Naive thymus-derived CD8-positive, alpha-beta T cell (primary cell): ENCODE measurements at regions not wholly inside any gene's neighbourhood (a gene's known extent, or its start where the extent isn't known, plus 50 kb on each side); places are given as distances from the start of the nearest gene placed in this dataset.

Source experiments
- ATAC-seq, 2 donors: fragments of 150-1000 bp; cut with Tn5 transposase in 1 of 2; sonication (Bioruptor Pico), chemical (Tn5 transposase) in 1 of 2; 1 replicate in 1 of 2; 2 replicates in 1 of 2; pipeline ENCODE4 v1.10.0; 2021; ENCODE audit warnings: mild to moderate bottlenecking in 2 of 2, moderate library complexity in 2 of 2
- POLR2A ChIA-PET: fragments of 350-600 bp; sonication (Branson Sonifier 250); formaldehyde crosslinking; loops from one replicate; lab custom pipeline; 2021; ENCODE audit warnings: antibody characterized with exemption; lab: Charles Lee
- DNase-seq, 10 donors: peaks; one replicate each; pipeline versions ENCODE4 v3.0.0 to v3.0.0-alpha.2; 2020 to 2022
- H3K27ac Mint-ChIP-seq, 10 donors: one replicate each; pipeline ENCODE4 v1.8.0; 2020 to 2022; ENCODE audit warnings: mild to moderate bottlenecking in 10 of 10, mixed read lengths in 10 of 10, moderate library complexity in 4 of 10, inconsistent platforms in 1 of 10
- H3K27me3 Mint-ChIP-seq, 5 donors: one replicate each; pipeline ENCODE4 v1.8.0; 2021 to 2022; ENCODE audit warnings: mixed read lengths in 5 of 5
- H3K36me3 Mint-ChIP-seq, 3 donors: one replicate each; pipeline ENCODE4 v1.8.0; 2020 to 2022; ENCODE audit warnings: mixed read lengths in 3 of 3, mild to moderate bottlenecking in 2 of 3, inconsistent platforms in 1 of 3
- H3K4me1 Mint-ChIP-seq, 4 donors: one replicate each; pipeline ENCODE4 v1.8.0; 2021 to 2022; ENCODE audit warnings: mixed read lengths in 4 of 4
- H3K4me3 Mint-ChIP-seq, 10 donors: one replicate each; pipeline ENCODE4 v1.8.0; 2020 to 2022; ENCODE audit warnings: mild to moderate bottlenecking in 10 of 10, mixed read lengths in 10 of 10, moderate library complexity in 6 of 10, inconsistent platforms in 1 of 10
- H3K9me3 Mint-ChIP-seq, 9 donors: one replicate each; pipeline ENCODE4 v1.8.0; 2020 to 2022; ENCODE audit warnings: mixed read lengths in 9 of 9, mild to moderate bottlenecking in 3 of 9, inconsistent platforms in 1 of 9, moderate library complexity in 1 of 9

DNA sequence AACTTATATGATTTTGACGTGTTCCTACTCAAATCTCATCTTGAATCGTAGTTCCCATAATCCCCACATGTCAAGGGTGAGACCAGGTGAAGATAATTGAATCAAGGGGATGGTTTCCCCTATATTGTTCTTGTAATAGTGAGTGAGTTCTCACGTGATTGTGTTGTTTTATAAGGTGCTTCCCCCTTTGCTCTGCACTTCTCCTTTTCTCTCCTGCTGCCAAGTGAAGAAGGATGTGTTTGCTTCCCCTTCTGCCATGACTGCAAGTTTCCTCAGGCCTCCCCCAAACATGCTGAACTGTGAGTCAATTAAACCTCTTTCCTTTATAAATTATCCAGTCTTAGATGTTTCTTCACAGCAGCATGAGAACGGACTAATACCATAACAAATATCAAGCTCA is 83.2 kb downstream of the MANEA start:
- H3K4me3 Mint-ChIP-seq = no peak overlapping the region
- DNase-seq (no peak), ATAC-seq (no peak)
- POLR2A ChIA-PET = no interaction called here
- peaks cover 2 to 9% (median 7%) of the 10 kb centered on the region in 5 donors for H3K27me3 Mint-ChIP-seq
- H3K9me3 Mint-ChIP-seq = peaks cover 0 to 8% (median 0%) of the 10 kb centered on the region in 9 donors
- no peak overlapping the region for H3K27ac Mint-ChIP-seq
- H3K4me1 Mint-ChIP-seq = no peaks in the 10 kb centered on the region
- no peaks in the 10 kb centered on the region for H3K36me3 Mint-ChIP-seq

DNA sequence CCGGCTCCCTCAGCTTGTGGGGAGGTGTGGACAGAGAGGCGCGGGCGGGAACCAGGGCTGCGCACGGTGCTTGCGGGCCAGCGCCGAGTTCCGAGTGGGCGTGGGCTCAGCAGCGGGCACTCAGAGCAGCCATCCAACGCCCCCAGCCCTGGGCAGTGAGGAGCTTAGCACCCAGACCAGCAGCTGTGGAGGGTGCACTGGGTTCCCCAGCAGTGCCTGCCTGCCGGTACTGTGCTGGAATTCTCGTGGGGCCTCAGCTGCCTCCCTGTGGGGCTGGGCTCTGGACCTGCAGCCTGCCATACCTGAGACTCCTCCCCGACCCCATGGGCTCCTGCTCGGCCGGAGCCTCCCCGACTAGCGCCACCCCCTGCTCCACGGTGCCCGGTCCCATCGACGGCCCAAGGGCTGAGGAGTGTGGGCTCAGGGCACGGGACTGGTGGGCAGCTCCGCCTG is 92.7 kb downstream of the MANEA start:
- Mint-ChIP-seq H3K36me3 (no peaks in the 10 kb centered on the region), H3K27me3 (peaks cover 0 to 6% (median under 1%) of the 10 kb centered on the region in 5 donors), H3K27ac (no peak overlapping the region), H3K4me3 (no peak overlapping the region), H3K4me1 (no peaks in the 10 kb centered on the region), H3K9me3 (peaks cover 0 to 6% (median 0%) of the 10 kb centered on the region in 9 donors)
- no peak for ATAC-seq
- POLR2A ChIA-PET = no interaction called here
- DNase-seq = no peak

DNA sequence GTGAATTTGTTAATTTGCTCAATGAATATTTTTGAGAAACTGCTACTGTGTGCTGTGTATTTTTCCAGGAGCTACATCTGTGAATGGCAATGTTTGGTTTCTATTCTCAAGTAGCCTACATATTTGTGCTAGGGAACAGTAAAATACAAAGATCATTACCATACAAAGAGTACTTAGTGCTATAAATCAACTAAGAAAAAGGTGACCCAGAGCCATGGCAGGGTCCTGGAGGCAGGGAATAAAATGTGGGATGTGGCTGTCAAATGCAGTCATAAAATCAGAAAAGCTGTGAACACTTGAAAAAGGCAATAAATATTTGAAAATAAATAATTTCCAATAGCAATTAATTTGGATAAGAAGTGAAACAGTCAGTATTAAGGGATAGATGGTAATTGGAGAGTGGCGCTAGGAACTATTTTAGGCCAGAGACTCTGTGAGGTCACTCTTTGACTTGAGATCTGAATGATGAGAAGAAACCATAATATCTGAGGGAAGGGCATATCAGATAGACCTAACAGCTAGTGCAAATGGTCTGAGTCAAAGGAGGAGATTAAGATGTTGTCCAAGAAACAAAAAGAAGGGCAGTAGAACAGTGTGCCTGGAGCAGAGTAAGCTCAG is 98.8 kb downstream of the MANEA start:
- no peak overlapping the region for H3K4me3 Mint-ChIP-seq
- H3K9me3 Mint-ChIP-seq = peaks cover 0 to 2% (median 0%) of the 10 kb centered on the region in 9 donors
- DNase-seq = no peak
- H3K27ac Mint-ChIP-seq = no peak overlapping the region
- ATAC-seq = no peak
- no peaks in the 10 kb centered on the region for H3K36me3 Mint-ChIP-seq
- H3K27me3 Mint-ChIP-seq = peaks cover 4 to 10% (median 7%) of the 10 kb centered on the region in 5 donors
- POLR2A ChIA-PET = no interaction called here
- no peaks in the 10 kb centered on the region for H3K4me1 Mint-ChIP-seq

DNA sequence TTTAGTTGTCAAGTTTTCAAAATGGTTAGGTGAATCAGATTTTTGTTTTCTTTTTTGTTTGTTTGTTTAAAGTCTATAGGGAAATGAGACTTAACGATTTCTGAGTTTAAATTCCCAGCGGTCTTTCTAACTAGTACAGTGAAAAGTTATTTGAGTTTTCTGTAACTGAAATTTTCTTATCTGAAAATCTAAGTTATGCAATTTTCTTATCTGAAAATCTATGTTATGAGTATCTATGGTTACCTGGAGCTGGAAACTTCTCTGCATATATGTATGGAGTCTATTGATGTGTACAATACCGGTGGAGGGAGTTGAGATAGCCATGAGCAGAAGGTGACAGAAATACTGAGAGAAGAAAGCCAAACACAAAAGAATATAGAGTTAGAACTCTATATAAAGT is 102.6 kb downstream of the MANEA start:
- Mint-ChIP-seq H3K36me3 (no peaks in the 10 kb centered on the region), H3K4me3 (no peak overlapping the region), H3K4me1 (no peaks in the 10 kb centered on the region), H3K9me3 (no peaks in the 10 kb centered on the region), H3K27ac (no peak overlapping the region), H3K27me3 (peaks cover 4 to 9% (median 7%) of the 10 kb centered on the region in 5 donors)
- ATAC-seq (no peak), DNase-seq (no peak)
- POLR2A ChIA-PET = no interaction called here

DNA sequence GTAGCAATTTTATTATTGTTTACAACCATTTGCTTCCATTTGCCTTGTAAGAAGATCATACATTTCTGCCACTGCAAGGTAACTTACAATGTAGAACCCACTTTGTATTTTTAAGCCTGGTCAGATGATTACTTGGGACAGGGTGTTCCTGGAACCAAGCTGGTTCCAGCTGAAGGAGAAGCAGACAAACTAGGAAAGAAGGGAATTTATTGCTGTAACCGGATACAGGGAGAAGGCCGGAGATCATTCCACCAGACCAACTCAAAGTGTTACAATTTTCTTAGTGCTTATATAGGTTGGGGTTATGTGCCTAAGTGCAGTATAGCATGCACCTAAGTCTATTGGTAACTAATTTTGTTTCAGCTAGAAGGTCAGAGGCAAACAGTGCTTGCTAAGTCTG is 104.4 kb downstream of the MANEA start:
- Mint-ChIP-seq H3K4me1 (no peaks in the 10 kb centered on the region), H3K4me3 (no peak overlapping the region), H3K27me3 (peaks cover 0 to 7% (median 4%) of the 10 kb centered on the region in 5 donors), H3K36me3 (no peaks in the 10 kb centered on the region), H3K9me3 (no peaks in the 10 kb centered on the region), H3K27ac (no peak overlapping the region)
- POLR2A ChIA-PET = no interaction called here
- DNase-seq (no peak), ATAC-seq (no peak)

DNA sequence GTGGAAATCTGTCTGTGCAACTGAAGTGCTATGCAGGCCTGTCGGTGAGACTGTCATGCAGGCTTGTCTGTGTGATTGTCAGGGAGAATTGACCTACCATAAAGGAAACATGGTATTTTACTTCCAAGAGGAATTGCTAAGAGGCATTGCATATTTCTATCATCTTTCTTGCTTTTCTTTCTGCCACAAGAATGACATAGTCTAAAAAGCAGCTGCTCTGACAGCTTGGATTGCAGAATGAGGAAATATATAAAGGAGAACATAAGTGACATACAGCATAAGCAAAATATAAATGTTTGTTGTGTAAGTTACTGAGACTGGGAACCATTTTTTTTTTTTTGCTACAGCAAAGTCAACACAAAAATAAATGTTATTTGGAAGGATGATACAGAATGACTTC is 105.1 kb downstream of the MANEA start:
- no peaks in the 10 kb centered on the region for H3K36me3 Mint-ChIP-seq

DNA sequence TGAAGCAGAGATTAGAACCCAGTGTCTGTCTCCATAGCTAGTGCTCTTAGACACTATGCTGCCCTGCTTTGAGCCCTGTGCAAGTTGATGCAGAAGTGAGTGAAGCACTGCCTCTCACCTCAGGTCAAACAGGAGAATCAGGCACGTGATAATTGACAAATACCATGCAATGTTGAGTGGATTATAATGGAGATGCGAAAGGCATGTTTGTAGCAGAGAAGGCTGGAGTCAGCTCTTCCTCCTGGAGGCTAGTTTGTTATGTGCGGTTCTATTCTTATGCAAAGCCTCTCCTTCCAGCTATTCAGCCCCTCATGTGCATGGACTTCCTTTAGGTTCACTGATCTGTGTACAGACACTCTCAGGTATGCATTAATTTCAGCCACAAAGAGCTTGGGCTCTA is 108.5 kb downstream of the MANEA start:
- H3K27ac Mint-ChIP-seq = no peak overlapping the region
- DNase-seq (no peak), ATAC-seq (peak in 1 of 2 donors; percentile 12)
- H3K36me3 Mint-ChIP-seq = no peaks in the 10 kb centered on the region
- peaks cover 0 to 3% (median 0%) of the 10 kb centered on the region in 5 donors for H3K27me3 Mint-ChIP-seq
- no peaks in the 10 kb centered on the region for H3K4me1 Mint-ChIP-seq
- H3K9me3 Mint-ChIP-seq = peaks cover 0 to 5% (median 0%) of the 10 kb centered on the region in 9 donors
- POLR2A ChIA-PET = no interaction called here
- H3K4me3 Mint-ChIP-seq = no peak overlapping the region

More for the DNA sequence above, 105.1 kb downstream of the MANEA start:
- Mint-ChIP-seq H3K27me3 (peaks cover 0 to 7% (median 4%) of the 10 kb centered on the region in 5 donors), H3K27ac (no peak overlapping the region), H3K9me3 (no peaks in the 10 kb centered on the region), H3K4me1 (no peaks in the 10 kb centered on the region), H3K4me3 (no peak overlapping the region)
- DNase-seq (no peak), ATAC-seq (no peak)
- POLR2A ChIA-PET = no interaction called here

DNA sequence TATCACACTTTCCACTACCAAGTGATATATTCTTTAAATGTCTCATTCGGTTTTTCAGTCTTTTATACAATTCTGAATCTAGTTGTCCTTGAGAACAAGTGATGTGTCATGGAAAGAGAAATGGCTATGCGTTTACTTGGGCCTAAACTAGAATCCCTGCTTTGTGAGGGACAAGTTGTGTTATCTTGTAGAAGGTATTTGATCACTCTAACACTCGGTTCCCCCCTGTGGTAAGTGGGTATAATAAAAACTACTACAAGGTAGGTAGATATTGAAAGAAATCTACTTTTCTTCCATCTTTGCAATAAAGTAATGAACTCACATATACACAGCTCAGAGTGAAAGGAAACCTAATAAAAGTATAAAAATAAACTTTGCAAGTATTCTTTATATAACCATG is 108.9 kb downstream of the MANEA start:
- H3K27ac Mint-ChIP-seq = no peak overlapping the region
- H3K4me1 Mint-ChIP-seq = peaks cover 0 to 2% (median 0%) of the 10 kb centered on the region in 4 donors
- H3K9me3 Mint-ChIP-seq = peaks cover 0 to 10% (median 0%) of the 10 kb centered on the region in 9 donors
- H3K36me3 Mint-ChIP-seq = no peaks in the 10 kb centered on the region
- no peak overlapping the region for H3K4me3 Mint-ChIP-seq
- peaks cover 0 to 3% (median 0%) of the 10 kb centered on the region in 5 donors for H3K27me3 Mint-ChIP-seq
- ATAC-seq (no peak), DNase-seq (no peak)
- POLR2A ChIA-PET = no interaction called here

DNA sequence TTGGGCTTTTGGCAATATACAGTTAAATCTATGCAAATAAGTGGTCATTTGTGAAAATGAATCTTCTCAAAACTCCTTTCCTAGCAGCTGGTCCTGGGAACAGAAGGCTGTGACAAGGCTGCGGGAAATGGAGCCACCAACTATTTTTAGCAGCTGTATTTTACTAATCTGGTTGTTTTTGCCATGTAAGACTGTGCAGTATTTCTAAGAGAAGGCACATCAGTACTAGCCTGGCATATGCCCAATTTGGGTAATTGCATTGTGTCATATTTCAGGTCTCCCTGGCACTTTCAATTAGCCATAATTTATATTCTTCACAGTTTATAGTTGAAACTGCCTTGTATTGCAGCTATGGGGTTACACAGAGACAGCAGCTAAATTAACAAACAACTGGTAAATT is 109.6 kb downstream of the MANEA start:
- no peak for DNase-seq
- Mint-ChIP-seq H3K27me3 (peaks cover 0 to 3% (median 0%) of the 10 kb centered on the region in 5 donors), H3K36me3 (no peaks in the 10 kb centered on the region), H3K9me3 (peaks cover 0 to 10% (median 0%) of the 10 kb centered on the region in 9 donors), H3K27ac (no peak overlapping the region), H3K4me3 (no peak overlapping the region), H3K4me1 (peaks cover 0 to 2% (median 0%) of the 10 kb centered on the region in 4 donors)
- POLR2A ChIA-PET = no interaction called here
- ATAC-seq = no peak

DNA sequence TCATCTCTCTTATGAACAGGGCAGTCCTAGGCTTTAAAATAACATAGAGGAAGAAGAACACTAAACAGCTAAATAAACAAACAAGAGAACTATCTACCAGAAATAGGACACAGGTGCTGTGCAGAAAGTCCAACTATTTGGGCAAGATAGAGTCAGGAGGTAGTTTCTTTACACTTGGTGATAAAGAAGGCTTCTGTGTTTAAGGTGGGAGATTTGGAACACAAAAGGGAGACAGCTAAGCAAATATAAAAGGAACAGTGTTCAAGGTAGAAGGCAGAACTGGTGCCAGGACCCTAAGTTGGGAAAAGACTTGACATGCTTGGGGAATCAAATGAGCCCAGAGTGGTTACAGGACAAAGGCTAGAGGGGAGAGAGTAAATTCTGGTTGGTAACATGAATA is 110.5 kb downstream of the MANEA start:
- Mint-ChIP-seq H3K4me3 (no peak overlapping the region), H3K27me3 (peaks cover 0 to 3% (median 0%) of the 10 kb centered on the region in 5 donors), H3K4me1 (peaks cover 0 to 2% (median 0%) of the 10 kb centered on the region in 4 donors), H3K36me3 (no peaks in the 10 kb centered on the region), H3K27ac (no peak overlapping the region), H3K9me3 (peaks cover 0 to 10% (median 0%) of the 10 kb centered on the region in 9 donors)
- POLR2A ChIA-PET = no interaction called here
- ATAC-seq = no peak
- DNase-seq = no peak

DNA sequence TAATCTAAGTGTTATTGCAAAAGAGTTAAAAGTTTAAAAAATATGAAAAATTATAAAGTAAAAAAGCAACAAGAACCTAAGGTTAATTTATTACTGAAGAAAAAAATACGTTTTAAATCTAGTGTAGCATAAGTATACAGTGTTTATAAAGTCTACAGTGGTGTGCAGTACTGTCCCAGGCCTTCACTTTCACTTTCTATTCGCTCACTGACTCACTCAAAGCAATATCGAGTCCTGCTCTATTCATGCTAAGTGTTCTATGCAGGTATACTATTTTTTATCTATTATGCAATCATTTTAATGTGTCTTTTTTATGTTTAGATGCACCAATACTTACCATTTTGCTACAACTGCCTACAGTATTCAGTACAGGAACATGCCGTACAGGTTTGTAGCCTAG is 113.0 kb downstream of the MANEA start:
- Mint-ChIP-seq H3K27me3 (peaks cover 0 to 1% (median 0%) of the 10 kb centered on the region in 5 donors), H3K4me1 (peaks cover 0 to 2% (median 0%) of the 10 kb centered on the region in 4 donors), H3K4me3 (no peak overlapping the region), H3K36me3 (no peaks in the 10 kb centered on the region), H3K9me3 (peaks cover 0 to 10% (median 0%) of the 10 kb centered on the region in 9 donors), H3K27ac (no peak overlapping the region)
- POLR2A ChIA-PET = no interaction called here
- no peak for DNase-seq
- no peak for ATAC-seq

DNA sequence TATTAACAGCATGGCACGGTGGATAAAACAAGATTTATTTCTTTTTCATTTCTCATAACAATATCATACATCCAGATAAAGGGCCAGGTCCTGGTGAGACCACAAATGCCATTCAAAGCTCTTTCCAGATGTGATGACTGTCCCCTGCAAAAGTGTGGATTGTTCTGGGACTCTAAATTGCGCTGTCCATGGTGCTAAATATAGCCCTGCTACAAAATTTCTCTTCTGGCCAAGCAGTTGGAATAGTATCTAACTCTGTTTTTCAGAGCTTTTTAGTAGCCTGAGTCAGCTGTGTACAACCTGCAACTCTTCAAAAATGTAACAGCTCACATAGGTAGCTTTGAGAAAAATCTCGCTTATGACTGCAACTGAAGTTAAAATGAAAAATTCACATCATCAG is 115.8 kb downstream of the MANEA start:
- DNase-seq = no peak
- POLR2A ChIA-PET = no interaction called here
- peaks cover 0 to 10% (median 0%) of the 10 kb centered on the region in 9 donors for H3K9me3 Mint-ChIP-seq
- peaks cover 0 to 1% (median 0%) of the 10 kb centered on the region in 5 donors for H3K27me3 Mint-ChIP-seq
- ATAC-seq = no peak
- peaks cover 0 to 2% (median 0%) of the 10 kb centered on the region in 4 donors for H3K4me1 Mint-ChIP-seq
- no peak overlapping the region for H3K27ac Mint-ChIP-seq
- H3K36me3 Mint-ChIP-seq = no peaks in the 10 kb centered on the region
- no peak overlapping the region for H3K4me3 Mint-ChIP-seq

DNA sequence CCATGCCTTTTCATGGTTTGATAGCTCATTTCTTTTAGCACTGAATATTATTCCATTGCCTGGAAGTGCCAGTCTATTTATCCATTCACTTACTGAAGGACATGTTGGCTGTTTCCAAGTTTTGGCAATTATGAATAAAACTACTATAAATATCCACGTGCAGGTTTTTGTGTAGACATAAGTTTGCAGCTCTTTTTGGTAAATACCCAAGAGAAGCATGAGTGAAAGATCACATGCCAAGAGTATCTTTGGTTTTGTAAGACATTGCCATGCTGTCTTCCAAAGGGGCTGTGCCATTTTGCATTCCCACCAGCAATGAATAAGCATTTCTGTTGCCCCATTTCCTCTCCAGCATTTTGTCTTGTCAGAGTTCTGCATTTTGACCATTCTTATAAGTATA is 120.9 kb downstream of the MANEA start:
- Mint-ChIP-seq H3K9me3 (peaks cover 0 to 2% (median 0%) of the 10 kb centered on the region in 9 donors), H3K4me1 (no peaks in the 10 kb centered on the region), H3K4me3 (no peak overlapping the region), H3K27me3 (peaks cover 0 to 6% (median 1%) of the 10 kb centered on the region in 5 donors), H3K27ac (no peak overlapping the region), H3K36me3 (no peaks in the 10 kb centered on the region)
- ATAC-seq = no peak
- POLR2A ChIA-PET = no interaction called here
- DNase-seq = no peak

DNA sequence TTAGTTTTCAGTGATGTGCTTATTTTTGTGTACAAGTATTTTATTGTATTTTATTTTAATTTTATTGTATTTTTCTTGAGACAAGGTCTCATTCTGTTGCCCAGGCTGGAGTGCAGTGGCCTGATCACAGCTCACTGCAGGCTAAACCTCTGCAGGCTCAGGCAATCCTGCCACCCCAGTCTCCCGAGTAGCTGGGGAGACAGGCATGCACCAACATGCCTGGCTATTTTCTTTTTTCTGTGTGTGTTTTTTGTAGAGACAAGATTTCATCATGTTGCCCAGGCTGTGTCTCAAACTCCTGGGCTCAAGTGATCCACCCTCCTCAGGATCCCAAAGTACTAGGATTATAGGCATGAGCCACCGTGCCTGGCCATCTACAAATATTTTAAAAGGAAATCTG is 146.3 kb downstream of the MANEA start:
- DNase-seq (no peak), ATAC-seq (no peak)

More for the DNA sequence above, 146.3 kb downstream of the MANEA start:
- POLR2A ChIA-PET = no interaction called here
- no peak overlapping the region for H3K4me3 Mint-ChIP-seq
- H3K9me3 Mint-ChIP-seq = peaks cover 0 to 27% (median 16%) of the 10 kb centered on the region in 9 donors
- H3K27me3 Mint-ChIP-seq = peaks cover 0 to 3% (median 0%) of the 10 kb centered on the region in 5 donors
- H3K4me1 Mint-ChIP-seq = no peaks in the 10 kb centered on the region
- H3K36me3 Mint-ChIP-seq = no peaks in the 10 kb centered on the region
- H3K27ac Mint-ChIP-seq = no peak overlapping the region
